NCI-H460 (cell line): ENCODE measurements at regions not wholly inside any gene's neighbourhood (a gene's known extent, or its start where the extent isn't known, plus 50 kb on each side); places are given as distances from the start of the nearest gene placed in this dataset.
"Not testable (repeated sequence)": the region's sequence is repeated elsewhere in the genome, so short reads cannot be mapped to it uniquely, and the experiment has no call there.

Experiments used
- DNase-seq: peaks from one replicate; pipeline ENCODE4 v3.0.0-alpha.2; 2016; ENCODE audit warnings: low read depth; ENCODE audit errors: extremely low read depth

- DNase-seq: no peak
These were observed 1505.0 kb downstream of the SI start for GRCh38 chr3:163573324-163573723.

GRCh38 chr3:163572856-163573255 lies 1505.4 kb downstream of the SI start:
- DNase-seq: no peak

GRCh38 chr3:163563485-163563884 lies 1514.8 kb downstream of the SI start:
- DNase-seq: no peak

GRCh38 chr3:163562625-163563024 lies 1515.7 kb downstream of the SI start:
- DNase-seq: no peak

GRCh38 chr3:163561151-163561550 lies 1517.1 kb downstream of the SI start:
- no peak for DNase-seq

- DNase-seq: no peak
These were observed 1517.8 kb downstream of the SI start for GRCh38 chr3:163560459-163560858.

- no peak for DNase-seq
These were observed 1521.3 kb downstream of the SI start for GRCh38 chr3:163556813-163557523.

GRCh38 chr3:163555918-163556317 lies 1522.4 kb downstream of the SI start:
- no peak for DNase-seq

GRCh38 chr3:163552659-163552966 lies 1525.7 kb downstream of the SI start:
- no peak for DNase-seq

- not testable (repeated sequence) for DNase-seq
These were observed 1526.2 kb downstream of the SI start for GRCh38 chr3:163551915-163552658.

GRCh38 chr3:163548015-163548414 lies 1530.3 kb downstream of the SI start:
- DNase-seq: no peak

- no peak for DNase-seq
These were observed 1531.1 kb downstream of the SI start for GRCh38 chr3:163547014-163547685.

- DNase-seq: no peak
These were observed 1534.6 kb downstream of the SI start for GRCh38 chr3:163543662-163544061.

GRCh38 chr3:163541629-163542028 lies 1536.7 kb downstream of the SI start:
- no peak for DNase-seq

GRCh38 chr3:163538387-163538786 lies 1539.9 kb downstream of the SI start:
- no peak for DNase-seq

GRCh38 chr3:163533381-163533780 lies 1544.9 kb downstream of the SI start:
- DNase-seq: no peak

GRCh38 chr3:163523375-163523774 lies 1554.9 kb downstream of the SI start:
- DNase-seq: no peak

- no peak for DNase-seq
These were observed 1557.0 kb downstream of the SI start for GRCh38 chr3:163521261-163521660.

- no peak for DNase-seq
These were observed 1560.2 kb downstream of the SI start for GRCh38 chr3:163518065-163518464.

- no peak for DNase-seq
These were observed 1565.1 kb downstream of the SI start for GRCh38 chr3:163513149-163513657.

GRCh38 chr3:163508206-163508605 lies 1570.1 kb downstream of the SI start:
- no peak for DNase-seq

- no peak for DNase-seq
These were observed 1573.3 kb downstream of the SI start for GRCh38 chr3:163504974-163505373.
